Lower lobe of right lung (tissue), 2 donors: ENCODE measurements at regions not wholly inside any gene's neighbourhood (a gene's known extent, or its start where the extent isn't known, plus 50 kb on each side); places are given as distances from the start of the nearest gene placed in this dataset.
A peak's percentile ranks its signal among the peaks of the same experiment; 100 is the strongest.

Experiments
- ATAC-seq, 2 donors: fragments of 200-7000 bp; cut with Tn5 transposase; one replicate each; pipeline ENCODE4 v1.9.1; 2020 to 2022; ENCODE audit warnings: mild to moderate bottlenecking in 2 of 2, moderate library complexity in 2 of 2
- DNase-seq: peaks from one replicate; pipeline ENCODE4 v3.0.0-alpha.2; 2020
- H3K27ac ChIP-seq: fragments of 200-600 bp; one replicate; pipeline ENCODE4 v1.8.0; 2022
- H3K27me3 ChIP-seq: fragments of 200-600 bp; one replicate; pipeline ENCODE4 v1.8.0; 2022; ENCODE audit warnings: low read depth
- H3K36me3 ChIP-seq: fragments of 200-600 bp; one replicate; pipeline ENCODE4 v1.8.0; 2022; ENCODE audit warnings: mild to moderate bottlenecking
- H3K4me1 ChIP-seq: fragments of 200-600 bp; one replicate; pipeline ENCODE4 v1.8.0; 2022
- H3K4me3 ChIP-seq: fragments of 200-600 bp; one replicate; pipeline ENCODE4 v1.8.0; 2022; ENCODE audit warnings: mild to moderate bottlenecking
- H3K9me3 ChIP-seq: fragments of 200-600 bp; one replicate; pipeline ENCODE4 v1.8.0; 2022
- CTCF ChIP-seq: fragments of 200-600 bp; IDR thresholded peaks from one replicate; pipeline ENCODE4 v1.8.0; 2022; ENCODE audit warnings: antibody characterized with exemption, mild to moderate bottlenecking
- intact Hi-C: fragments of 100-400 bp; cut with DNase I; formaldehyde crosslinking; loops from one replicate; pipeline ENCODE4 v1.11.0; 2022
- donor health status: DM: no; HTN: yes; CAD: no; lungs with severe emphysema.

GRCh38 chr9:13769006-13769405, 489.5 kb upstream of the MPDZ start:
- H3K27ac ChIP-seq = no peak overlapping the region
- intact Hi-C loops = no loop called here
- H3K36me3 ChIP-seq = no peaks in the 10 kb centered on the region
- no peak for DNase-seq
- no peak for TF ChIP-seq CTCF
- H3K9me3 ChIP-seq = no peaks in the 10 kb centered on the region
- H3K4me1 ChIP-seq = no peaks in the 10 kb centered on the region
- no peaks in the 10 kb centered on the region for H3K27me3 ChIP-seq
- H3K4me3 ChIP-seq = no peak overlapping the region
- no peak for ATAC-seq

- H3K4me1 ChIP-seq = no peaks in the 10 kb centered on the region
- no peak overlapping the region for H3K4me3 ChIP-seq
- no peaks in the 10 kb centered on the region for H3K9me3 ChIP-seq
- intact Hi-C loops = no loop called here
- ATAC-seq (no peak), DNase-seq (no peak)
- H3K27me3 ChIP-seq = no peaks in the 10 kb centered on the region
- no peak overlapping the region for H3K27ac ChIP-seq
- no peak for TF ChIP-seq CTCF
- H3K36me3 ChIP-seq = no peaks in the 10 kb centered on the region
These were observed 482.7 kb upstream of the MPDZ start for GRCh38 chr9:13762209-13762608.

DNA sequence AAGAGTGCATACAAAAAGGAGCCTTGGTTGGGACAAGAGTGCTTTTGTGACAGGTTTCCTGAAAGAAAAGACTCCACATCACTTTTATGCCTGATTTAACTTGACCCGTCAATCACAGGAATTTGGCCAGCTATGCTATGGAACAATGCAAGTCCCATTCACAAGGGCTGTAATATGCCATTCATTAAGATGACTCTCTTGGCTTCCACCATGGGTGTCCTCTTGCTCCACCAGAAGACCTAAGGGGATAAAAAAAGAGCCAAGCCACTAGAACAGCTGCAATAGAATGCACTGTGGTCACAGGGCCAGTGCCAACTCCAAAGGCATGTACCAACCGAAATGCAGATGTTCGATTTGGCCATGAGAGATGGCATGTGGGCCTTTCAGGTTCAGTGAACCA, 480.1 kb upstream of the MPDZ start:
- no peaks in the 10 kb centered on the region for H3K36me3 ChIP-seq
- ATAC-seq (no peak), DNase-seq (no peak)
- no peak overlapping the region for H3K27ac ChIP-seq
- no peak overlapping the region for H3K4me3 ChIP-seq
- intact Hi-C loops = no loop called here
- no peaks in the 10 kb centered on the region for H3K9me3 ChIP-seq
- no peak for TF ChIP-seq CTCF
- H3K4me1 ChIP-seq = no peaks in the 10 kb centered on the region
- H3K27me3 ChIP-seq = no peaks in the 10 kb centered on the region

DNA sequence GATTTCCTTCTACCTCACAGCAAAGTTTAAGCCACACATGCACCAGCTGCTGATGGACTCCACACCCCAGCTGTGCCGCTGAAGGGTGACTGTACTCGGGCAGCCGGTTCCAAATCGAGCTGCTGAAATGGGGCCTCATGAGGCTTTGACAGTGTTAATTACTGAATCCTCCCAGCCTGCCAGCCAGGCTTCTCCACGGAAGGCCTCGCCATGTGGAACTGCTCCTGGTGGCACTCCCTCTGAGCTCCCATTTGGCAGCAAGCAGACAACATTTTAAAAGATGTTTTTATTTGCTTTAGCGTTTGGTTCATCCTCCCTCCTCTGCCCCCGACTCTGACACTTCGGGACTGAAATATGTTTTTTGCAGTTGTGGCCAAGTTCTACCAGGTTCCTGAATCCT, 479.4 kb upstream of the MPDZ start:
- Histone ChIP-seq H3K4me3 (no peak overlapping the region), H3K4me1 (no peaks in the 10 kb centered on the region), H3K9me3 (no peaks in the 10 kb centered on the region), H3K36me3 (no peaks in the 10 kb centered on the region), H3K27me3 (no peaks in the 10 kb centered on the region), H3K27ac (no peak overlapping the region)
- DNase-seq = no peak
- peak; percentile 21 to 37 for ATAC-seq
- TF ChIP-seq CTCF = no peak
- intact Hi-C loops = no loop called here

DNA sequence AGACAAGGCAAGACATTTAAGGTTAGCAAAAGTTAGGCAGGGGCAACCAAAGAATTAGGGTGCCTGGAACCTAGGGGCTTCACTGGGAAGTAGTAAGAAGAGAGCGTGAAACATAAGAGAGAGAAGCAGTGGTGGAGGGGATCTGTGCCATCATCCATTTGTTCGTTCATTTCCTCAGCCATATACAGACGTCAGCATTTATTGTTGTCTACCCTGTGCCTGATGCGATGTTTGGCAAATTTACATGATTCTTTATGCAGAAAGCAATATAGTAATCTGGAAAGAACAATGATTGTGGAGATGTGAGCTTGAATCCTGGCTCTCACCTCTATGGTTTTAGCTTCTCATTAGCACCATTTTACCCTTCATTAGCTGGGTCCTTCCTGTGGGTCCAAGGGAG, 477.5 kb upstream of the MPDZ start:
- H3K4me1 ChIP-seq = no peaks in the 10 kb centered on the region
- ATAC-seq = no peak
- no peaks in the 10 kb centered on the region for H3K27me3 ChIP-seq
- DNase-seq = no peak
- H3K9me3 ChIP-seq = no peaks in the 10 kb centered on the region
- H3K4me3 ChIP-seq = no peak overlapping the region
- no peaks in the 10 kb centered on the region for H3K36me3 ChIP-seq
- intact Hi-C loops = no loop called here
- no peak overlapping the region for H3K27ac ChIP-seq
- TF ChIP-seq CTCF = no peak

- no peaks in the 10 kb centered on the region for H3K27me3 ChIP-seq
- DNase-seq (no peak), ATAC-seq (no peak)
- H3K27ac ChIP-seq = no peak overlapping the region
- H3K36me3 ChIP-seq = no peaks in the 10 kb centered on the region
- no peak for TF ChIP-seq CTCF
- no peaks in the 10 kb centered on the region for H3K4me1 ChIP-seq
- intact Hi-C loops = no loop called here
- no peaks in the 10 kb centered on the region for H3K9me3 ChIP-seq
- no peak overlapping the region for H3K4me3 ChIP-seq
These were observed 476.1 kb upstream of the MPDZ start for GRCh38 chr9:13755551-13755950.
